ENCODE measurements at regions not wholly inside any gene's neighbourhood (a gene's known extent, or its start where the extent isn't known, plus 50 kb on each side); places are given as distances from the start of the nearest gene placed in this dataset.
A peak's percentile ranks its signal among the peaks of the same experiment; 100 is the strongest.
"Not testable (repeated sequence)": the region's sequence is repeated elsewhere in the genome, so short reads cannot be mapped to it uniquely, and the experiment has no call there.

DNA sequence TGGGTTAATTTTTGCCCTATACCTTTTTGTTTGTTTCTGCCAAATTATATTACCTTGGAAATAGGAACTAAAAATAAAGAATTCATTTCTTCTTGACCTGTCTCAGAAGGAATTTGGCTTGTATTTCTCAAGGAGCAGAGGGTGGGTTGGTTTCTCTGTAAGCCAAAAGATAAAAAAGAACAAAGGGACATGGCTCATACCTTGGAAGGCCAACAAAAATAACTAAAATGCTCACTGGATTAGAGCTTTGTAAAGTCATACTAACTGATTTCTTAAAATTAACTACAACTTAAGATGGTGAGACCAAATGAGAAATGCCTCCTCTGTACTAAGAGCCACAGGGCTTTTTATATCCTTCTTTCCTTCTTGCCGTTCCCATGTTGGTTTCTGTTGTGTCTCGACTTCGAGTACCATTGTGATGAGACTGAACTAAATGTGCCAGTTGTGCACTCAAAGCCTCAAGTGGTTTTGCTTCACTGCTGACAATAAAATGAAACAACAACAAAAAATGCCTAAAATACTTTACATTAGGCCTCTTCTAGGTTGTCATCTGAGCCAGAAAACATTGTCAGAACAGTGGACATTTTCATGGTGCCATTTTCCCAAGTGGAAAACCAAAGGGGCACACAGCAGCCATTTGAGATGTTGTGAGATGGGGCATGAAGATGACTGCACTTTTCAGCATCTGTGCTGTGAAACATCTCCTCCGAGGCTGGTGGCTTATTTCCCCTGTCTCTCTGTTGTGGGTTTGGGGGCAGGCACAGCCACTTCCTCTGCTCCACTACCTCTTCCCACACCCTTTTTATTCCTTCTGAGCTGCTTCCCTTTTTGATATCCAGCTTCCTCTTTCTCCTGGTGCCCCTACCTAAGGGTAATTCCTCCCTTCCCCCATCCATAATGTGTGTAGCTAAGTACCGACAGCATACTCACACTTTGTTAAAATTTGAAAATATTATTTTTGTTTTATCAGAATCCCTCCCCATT, 51.8 kb upstream of the AGR3 start:
- DNase-seq: no peak

DNA sequence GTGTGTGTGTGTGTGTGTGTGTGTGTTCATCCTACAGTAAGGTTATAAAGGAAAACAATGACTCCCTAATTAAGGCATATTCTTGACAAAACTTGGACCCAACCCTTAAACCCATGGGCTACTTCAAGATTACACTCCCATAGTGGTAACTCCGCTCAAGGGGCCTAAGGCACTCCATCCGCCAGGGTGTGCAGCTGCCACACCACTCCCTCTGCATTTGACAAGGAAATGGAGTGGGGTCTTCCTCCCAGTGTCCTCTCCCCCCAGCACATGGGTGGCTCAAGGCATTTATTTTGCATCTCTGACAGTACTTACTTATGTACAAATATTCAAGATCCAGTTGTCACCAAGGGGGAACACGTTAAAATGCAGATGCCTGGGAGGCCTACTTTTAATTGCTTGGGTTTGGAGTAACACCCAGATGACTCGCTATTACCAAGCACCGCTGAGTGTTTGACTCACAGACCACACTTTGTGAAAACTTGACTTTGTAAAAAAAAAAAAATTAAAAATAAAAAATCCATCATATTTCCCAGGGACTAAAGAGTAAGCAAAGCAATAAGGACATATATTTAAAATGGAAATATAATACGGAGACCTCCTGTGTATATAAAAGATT, 53.0 kb upstream of the AGR3 start:
- no peak for DNase-seq

DNA sequence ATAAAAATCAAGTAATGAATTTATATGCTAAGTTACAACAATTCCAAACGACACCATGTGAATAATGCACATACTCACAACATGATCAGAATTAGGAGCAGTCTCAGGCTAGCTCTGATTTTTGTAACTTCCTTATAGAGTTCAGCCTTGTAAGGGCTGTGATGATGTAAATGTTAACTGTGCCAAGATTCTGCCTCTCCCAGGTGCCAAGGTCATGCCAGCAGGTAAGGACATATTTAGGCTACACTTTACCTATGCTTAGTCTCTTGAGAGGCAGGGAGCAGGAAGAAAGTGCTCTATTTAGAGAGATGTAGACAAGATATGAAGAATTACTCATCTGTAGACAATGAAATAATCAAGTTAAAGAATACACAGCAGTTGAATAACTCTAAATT, 53.6 kb upstream of the AGR3 start:
- no peak for DNase-seq

DNA sequence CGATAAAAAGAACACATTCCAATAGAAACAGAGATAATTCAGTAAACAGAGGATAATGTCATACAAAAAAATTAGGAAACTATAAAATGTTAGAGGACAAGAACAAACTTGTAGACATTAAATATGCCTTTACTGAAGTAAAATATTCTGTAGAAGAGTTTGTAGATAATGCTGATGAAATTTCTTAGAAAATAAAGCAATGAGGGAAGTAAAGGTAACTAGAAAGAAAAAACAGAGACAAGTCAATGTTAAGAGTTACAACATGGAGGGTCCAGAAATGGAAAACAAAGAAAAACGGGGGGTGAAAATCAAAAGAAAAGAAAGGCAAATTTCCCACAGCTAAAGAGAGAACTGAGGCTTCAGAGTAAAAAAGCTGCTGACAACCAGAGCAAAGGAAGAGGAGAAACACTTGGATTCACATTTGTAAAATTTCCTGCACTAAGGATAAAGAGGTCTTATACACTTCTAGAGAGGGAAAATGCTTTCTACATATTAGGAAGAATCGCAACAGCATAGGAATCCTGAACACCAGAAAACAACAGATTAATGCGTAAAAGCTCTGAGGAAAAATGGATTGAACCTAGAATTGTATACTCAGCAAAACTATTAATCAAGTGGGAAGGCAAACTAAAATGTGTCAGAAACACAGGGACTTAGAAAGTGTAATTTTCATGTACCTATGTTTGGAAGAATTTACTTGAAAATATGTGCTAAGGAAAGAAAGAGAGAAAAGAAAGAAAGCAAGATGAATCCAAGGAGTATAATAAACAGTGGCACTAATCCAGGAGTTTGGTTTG, 55.0 kb upstream of the AGR3 start:
- no peak for DNase-seq

DNA sequence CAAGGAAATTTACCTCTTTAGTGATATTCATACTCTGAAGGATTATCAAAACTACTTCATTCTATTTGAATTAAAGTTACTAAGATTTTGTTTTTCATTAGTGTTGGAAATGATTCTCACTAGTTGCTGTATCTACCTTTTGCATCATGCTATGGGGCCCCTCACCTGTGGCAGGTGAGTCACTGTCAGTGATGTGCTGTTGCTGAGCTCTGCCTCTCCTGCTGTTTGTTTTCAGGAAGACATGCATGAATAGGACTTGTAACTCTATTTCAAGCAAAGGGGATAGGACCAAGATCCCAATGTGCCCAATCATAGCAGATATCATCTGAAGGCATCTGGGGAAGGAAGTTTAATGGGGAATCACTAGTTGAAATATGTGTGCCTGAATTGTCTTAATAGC, 57.4 kb upstream of the AGR3 start:
- DNase-seq: no peak

DNA sequence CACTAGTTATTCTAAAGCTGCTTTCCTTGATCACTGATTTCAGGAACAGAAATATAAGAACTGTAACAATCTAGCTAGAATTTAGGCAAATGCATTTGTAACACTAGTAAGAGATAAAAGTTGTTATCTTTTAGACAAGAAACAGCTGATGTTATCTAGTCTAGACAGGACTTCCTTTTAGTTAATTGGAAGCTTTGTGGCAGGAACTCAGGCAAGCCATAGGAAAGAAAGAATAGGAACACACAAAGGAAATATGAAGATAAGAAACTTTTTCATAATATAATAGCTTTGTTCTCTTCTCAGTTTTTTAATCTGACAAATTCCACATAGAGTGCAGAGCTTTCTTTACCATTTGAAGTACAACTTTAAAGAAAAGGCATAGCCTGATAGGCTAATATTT, 59.0 kb upstream of the AGR3 start:
- no peak for DNase-seq

DNA sequence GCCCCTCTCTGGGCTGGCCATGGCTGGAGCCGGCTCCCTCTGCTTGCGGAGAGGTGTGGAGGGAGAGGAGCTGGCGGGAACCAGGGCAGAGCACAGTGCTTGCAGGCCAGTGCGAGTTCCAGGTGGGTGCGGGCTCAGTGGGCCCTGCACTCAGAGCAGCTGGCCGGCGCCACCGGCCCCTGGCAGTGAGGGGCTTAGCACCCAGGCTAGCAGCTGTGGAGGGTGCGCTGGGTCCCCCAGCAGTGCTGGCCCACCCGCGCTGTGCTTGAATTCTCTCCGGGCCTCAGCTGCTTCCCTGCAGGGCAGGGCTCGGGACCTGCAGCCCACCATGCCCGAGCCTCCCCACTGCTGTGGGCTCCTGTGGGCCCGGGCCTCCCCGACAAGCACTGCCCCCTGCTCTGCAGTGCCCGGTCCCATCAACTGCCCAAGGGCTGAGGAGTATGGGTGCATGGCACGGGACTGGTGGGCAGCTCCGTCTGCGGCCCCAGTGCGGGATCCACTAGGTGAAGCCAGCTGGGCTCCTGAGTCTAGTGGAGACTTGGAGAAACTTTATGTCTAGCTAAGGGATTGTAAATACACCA, 61.2 kb upstream of the AGR3 start:
- no peak for DNase-seq

DNA sequence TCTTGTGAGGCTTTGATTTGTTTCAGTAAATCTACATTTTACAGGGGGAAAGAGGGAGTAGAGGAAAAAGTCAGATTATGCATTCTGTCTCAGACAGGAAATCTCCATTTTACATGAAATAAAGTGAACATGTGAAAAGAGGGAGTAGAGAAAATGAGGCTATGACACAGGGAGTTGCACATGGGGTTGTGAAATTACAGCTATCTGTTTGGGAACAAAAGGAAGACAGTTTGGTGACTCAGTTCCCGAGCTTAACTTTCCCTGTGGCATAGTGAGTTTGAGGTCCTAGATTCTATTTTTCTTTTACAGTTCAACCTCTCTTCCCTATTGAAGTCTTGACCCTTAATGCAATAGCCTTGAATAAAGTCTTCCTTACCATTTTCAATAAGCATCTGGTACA, 63.2 kb upstream of the AGR3 start:
- DNase-seq: no peak

DNA sequence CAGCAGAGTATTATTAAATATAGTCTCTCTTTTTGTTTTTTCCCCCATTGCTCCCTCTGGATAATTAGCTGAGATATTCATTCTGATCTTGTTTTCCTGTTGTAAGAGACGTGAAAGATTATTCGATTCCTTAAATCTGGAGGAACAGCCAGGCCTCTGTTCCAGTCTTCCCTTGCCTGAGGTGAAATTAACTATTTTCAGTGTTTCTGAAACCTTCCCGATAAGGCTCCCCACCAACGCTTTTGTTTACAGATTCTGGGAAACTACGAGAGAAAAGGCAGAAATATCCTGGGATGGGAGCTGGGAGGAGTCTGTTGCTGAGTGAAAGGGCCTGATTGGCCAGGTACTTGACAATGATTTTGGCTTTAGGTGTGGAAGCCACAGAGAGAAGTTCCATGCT, 63.6 kb upstream of the AGR3 start:
- no peak for DNase-seq

DNA sequence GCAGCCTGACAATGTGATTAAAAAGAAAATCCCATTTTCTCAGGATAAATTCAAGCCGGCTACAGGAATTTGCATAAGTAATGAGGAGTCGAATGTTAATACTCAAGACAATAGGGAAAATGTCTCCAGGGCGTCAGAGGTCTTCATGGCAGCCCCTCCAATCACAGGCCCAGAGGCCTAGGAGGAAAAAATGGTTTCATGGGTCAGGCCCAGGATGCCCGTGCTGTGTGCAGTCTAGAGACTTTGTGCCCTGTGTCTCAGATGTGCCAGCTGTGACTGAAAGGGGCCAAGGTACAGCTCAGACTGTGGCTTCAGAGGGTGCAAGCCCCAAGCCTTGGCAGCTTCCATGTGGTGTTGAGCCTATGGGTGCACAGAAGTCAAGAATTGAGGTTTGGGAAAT, 66.3 kb upstream of the AGR3 start:
- not testable (repeated sequence) for DNase-seq

DNA sequence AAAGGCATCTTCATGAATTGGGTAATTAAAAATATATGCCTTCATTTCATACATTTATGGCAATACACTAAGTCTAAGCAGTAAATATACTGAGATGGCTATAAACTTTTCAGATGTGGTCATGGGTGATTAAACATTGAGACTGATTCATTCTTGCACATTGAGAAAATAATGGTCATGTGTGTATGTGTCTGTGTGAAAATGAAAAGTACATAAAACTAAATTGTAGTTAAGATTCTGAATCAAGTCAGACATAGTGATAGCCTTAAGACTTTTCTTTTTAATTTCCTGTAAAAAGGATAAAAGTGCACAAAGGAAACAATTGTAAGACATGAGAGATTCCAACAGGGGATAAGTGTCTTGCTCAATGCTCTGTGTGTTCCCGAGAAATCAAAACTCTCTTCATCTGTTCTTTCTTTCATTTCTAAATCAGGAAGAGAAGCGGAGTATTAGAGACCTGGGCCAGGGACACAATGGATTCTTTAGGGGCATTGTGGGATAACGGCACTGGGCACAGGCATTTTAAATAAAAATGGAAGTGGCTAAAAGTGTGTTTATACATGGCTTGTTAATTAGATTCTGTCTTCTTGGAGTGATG, 69.8 kb upstream of the AGR3 start:
- DNase-seq: no peak

DNA sequence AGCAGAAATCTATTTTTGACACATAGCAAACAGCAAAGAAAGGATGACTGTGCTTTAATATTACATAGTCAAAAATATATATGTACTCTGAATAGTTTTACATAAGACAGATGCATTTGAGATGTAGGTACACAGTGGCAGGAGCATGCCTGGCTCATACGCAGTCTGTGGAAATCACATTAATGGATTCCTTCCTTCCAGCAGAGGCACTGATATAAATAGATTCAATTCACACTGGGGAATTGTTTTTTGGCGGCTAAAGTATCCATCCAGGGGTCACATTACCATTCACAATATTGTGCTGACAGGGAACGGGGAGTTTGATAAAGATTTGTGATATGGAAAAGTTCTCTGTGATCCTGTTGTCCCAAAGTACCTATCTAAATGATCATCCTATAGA, 72.5 kb upstream of the AGR3 start:
- peak; percentile 27 for DNase-seq

DNA sequence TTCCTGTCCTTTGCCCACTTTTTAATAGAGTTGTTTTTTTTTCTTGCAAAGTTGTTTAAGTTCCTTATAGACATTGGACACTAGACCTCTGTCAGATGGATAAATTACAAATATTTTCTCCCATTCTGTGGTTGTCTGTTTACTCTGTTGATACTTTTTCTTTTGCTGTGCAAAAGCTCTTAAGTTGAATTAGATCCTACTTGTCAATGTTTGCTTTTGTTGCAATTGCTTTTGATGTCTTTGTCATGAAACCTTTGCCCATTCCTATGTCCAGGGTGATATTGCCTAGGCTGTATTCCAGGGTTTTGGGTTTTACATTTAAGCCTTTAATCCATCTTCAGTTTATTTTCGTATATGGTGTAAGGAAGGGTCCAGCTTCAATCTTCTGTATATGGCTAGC, 76.9 kb upstream of the AGR3 start:
- no peak for DNase-seq

DNA sequence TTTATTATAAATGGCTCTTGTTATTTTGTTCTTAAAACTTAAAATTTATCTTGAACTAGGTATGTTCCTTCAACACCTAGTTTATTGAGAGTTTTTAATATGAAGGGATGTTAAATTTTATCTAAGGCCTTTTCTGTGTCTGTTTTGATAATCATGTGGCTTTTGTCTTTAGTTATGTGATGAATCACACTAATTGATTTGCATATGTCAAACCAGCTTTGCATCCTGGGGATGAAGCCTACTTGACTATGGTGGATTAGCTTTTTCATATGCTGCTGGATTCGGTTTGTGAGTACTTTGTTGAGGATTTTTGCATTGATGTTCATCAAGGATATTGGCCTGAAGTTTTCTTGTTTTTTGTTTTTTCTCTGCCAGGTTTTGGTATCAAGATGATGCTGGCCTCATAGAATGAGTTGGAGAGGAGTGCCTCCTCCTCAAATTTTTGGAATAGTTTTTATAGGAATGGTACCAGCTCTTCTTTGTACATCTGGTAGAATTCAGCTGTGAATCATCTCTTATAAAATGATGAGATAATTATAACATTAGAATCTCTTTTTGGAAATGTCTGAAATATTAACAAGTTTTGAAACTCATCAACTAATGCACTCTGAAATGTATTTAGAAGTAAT, 78.7 kb upstream of the AGR3 start:
- no peak for DNase-seq

DNA sequence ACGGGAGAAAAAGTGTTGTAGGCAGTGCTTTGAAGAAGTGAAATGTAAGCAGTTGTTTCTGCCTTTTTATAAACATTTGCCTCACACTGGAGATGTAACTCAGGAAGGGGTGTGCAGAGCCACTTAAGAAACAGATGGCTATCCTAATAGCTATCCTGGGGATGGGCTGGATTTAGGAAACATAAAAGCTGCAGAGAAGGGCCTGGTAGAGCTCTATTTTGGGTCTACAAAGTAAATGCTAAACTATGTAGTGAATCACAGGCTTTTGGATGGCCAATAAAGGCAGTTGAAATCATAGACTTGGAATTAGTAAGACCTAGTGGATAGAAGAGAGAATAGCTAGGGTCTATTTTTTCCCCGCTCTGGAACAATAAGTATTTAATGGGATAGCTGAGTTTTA, 79.9 kb upstream of the AGR3 start:
- peak; percentile 45 for DNase-seq

DNA sequence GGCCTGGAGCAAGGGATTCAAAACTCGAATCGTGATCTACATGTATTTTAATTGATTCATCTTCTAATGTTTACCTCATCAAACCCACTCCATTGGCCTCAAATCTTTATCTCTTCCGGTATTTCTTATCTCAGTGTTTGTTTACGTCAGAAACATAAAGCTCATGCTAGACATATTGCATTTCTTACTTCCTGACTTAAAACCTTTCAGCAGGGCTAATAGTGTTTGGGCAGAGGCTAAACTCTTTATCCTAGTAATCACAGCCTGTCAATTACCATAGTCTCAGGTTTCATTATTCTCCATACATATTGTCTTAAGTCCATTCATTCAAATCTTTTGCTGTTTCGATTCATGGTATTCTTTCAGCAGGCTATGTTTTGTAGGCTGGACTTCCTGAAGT, 81.3 kb upstream of the AGR3 start:
- no peak for DNase-seq

DNA sequence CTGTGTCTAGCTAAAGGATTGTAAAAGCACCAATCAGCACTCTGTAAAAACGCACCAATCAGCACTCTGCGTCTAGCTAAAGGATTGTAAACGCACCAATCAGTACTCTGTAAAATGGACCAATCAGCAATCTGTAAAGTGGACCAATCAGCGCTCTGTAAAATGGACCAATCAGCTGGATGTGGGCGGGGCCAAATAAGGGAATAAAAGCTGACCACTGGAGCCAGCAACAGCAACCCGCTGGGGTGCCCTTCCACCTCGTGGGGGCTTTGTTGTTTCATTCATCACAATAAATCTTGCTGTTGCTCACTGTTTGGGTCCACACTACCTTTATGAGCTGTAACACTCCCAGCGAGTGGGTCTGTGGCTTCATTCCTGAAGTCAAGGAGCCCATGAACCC, 83.9 kb upstream of the AGR3 start:
- not testable (repeated sequence) for DNase-seq

DNA sequence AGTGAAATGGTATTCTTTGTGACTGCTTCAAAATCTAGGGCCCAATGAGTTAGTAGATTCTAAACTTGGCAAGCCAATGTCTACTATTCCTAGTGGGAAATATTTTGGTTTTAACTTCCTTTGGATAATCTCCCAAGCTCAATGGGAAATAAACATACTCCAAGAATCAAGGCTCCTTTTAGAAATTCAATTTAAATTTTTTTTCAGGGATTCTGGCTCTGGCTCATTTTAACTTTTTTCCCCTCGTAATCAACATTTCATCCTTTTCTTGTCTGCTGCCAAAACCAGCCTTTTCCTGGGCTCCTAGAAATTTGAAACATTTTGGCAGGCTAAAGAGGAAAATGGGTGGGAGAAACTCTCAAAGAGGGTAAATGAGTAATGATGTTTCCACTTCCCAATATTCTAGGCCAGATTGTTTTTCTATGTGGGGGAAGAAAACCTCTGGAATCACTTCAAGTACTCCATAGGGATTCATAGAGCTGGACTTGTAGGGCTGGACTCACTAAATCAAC, 85.6 kb upstream of the AGR3 start:
- DNase-seq: no peak

DNA sequence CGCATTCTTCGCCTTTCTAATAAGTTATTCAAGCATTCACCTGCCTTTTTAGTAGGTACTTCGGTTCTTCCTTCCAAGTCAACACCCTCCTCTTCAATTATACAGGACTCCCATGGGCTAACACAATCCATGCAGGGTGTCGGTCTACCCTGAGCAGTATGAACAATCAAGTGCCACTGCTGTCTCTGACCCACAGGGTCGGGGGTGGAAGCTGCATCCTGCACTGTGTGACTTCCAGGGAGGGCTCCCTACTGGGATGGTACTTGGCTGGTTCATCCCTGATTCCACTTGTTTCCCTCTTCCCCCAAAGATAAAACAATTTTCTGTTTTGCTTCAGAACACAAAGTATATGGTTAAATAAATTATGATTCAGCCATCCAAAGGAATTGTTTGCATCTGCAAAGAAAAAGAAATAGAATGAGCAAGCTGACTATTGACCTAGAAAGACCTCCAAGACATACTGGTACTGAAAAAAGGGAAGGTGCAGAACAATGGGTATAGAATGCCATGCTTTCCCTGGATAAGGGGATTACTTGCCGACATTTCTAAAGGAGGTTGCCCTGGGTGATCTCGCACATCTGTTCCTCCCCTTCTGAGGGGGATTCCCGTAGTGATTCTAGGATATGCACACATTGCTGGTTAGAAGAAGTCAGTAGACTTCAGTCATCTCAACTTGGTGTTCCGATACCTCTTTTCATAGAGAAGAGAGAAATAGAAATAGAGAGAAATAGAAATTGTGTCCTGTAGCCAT, 89.1 kb upstream of the AGR3 start:
- no peak for DNase-seq

DNA sequence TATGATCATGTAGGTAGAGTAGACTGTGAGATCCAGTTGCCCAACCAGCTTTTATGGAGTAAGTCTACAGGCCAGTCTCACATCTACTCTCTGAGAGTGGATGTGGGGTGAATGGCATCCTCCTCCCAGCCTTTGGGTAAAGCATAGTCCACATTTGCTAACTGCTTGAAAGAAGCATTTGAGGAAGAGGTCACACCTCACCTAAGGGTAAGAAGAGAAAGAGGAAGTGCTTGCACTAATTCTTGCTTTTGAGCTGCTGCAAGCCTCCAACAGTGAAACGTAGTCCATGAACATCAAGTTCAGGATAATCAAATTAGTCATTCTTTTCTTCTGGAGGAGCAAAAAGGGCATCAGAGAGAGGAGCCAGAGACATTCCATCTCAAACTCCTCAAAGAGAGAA, 93.9 kb upstream of the AGR3 start:
- DNase-seq: no peak

Data from NCI-H2171 treated with DMSO at 0.1 percent for 48 hours (cell line).